ENCODE measurements at regions not wholly inside any gene's neighbourhood (a gene's known extent, or its start where the extent isn't known, plus 50 kb on each side); places are given as distances from the start of the nearest gene placed in this dataset.

DNA sequence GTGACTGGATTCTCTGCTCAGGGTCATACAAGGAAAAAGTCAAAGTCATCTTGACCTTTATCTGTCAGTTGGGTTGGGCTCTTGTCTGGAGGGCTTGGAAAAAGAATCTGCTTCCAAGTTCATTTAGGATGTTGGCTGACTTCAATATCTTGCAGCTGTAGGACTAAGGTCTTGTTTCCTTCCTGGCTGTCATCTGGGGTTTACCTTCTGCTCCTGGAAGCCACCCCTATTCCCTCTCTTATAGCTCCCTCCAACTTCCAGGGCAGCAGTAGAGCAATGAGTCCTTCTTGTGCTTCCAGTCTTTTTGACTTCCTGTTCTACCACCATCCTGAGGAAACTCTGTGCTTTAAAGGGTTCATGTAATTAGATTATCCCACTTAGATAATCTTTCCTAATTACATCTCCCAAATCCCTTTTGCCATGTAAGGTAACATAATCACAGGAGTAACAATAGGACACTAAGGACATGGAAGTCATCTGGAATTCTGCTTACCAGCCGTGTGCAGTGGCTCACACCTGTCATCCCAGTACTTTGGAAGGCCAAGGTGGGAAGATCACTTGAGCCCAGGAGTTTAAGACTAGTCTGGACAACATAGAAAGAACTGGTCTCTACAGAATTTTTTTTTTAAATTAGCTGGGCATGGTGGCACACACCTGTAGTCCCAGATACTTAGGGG is 170.7 kb upstream of the KITLG start:
- Histone ChIP-seq H3K27ac (ENCODE audit: insufficient read depth, low read depth, low read length, poor library complexity, severe bottlenecking) (no peak overlapping the region), H3K36me3 (ENCODE audit: control insufficient read depth, insufficient read depth, low read length) (no peaks in the 10 kb centered on the region), H3K9me3 (ENCODE audit: control insufficient read depth, low read length) (no peaks in the 10 kb centered on the region), H3K4me1 (ENCODE audit: control insufficient read depth, insufficient read depth, low read length) (no peaks in the 10 kb centered on the region), H3K27me3 (ENCODE audit: control insufficient read depth, insufficient read depth, low read length, poor library complexity, severe bottlenecking) (no peaks in the 10 kb centered on the region), H3K4me3 (ENCODE audit: insufficient read depth, low read depth, low read length) (no peak overlapping the region)
- 91 to 94% methylated on average over 1 of the region's 1 CpG for WGBS, 2 experiments

DNA sequence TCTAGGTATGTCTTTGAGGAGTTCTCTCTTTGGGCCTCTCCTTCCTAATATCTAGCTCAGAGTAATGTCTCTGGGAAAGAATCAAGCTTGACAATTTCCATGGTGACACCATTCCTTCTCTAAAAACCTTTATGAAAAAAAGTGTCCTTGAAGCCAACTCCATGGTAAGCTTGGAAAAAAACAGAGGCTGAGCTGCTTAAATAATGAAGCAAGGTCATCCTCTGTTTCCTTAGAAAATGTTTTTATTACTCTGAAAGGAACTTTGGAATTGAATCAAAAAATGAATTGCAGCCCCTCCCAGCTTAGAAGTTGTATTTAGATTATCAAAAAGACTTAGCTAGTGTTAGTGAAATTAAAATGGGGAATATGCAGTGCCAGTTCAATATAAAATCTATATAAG is 166.1 kb upstream of the KITLG start:
- no peaks in the 10 kb centered on the region for H3K27me3 ChIP-seq (ENCODE audit: control insufficient read depth, insufficient read depth, low read length, poor library complexity, severe bottlenecking)
- no peaks in the 10 kb centered on the region for H3K9me3 ChIP-seq (ENCODE audit: control insufficient read depth, low read length)
- no peak overlapping the region for H3K27ac ChIP-seq (ENCODE audit: insufficient read depth, low read depth, low read length, poor library complexity, severe bottlenecking)
- no peaks in the 10 kb centered on the region for H3K4me1 ChIP-seq (ENCODE audit: control insufficient read depth, insufficient read depth, low read length)
- H3K36me3 ChIP-seq (ENCODE audit: control insufficient read depth, insufficient read depth, low read length): no peaks in the 10 kb centered on the region
- no peak overlapping the region for H3K4me3 ChIP-seq (ENCODE audit: insufficient read depth, low read depth, low read length)

DNA sequence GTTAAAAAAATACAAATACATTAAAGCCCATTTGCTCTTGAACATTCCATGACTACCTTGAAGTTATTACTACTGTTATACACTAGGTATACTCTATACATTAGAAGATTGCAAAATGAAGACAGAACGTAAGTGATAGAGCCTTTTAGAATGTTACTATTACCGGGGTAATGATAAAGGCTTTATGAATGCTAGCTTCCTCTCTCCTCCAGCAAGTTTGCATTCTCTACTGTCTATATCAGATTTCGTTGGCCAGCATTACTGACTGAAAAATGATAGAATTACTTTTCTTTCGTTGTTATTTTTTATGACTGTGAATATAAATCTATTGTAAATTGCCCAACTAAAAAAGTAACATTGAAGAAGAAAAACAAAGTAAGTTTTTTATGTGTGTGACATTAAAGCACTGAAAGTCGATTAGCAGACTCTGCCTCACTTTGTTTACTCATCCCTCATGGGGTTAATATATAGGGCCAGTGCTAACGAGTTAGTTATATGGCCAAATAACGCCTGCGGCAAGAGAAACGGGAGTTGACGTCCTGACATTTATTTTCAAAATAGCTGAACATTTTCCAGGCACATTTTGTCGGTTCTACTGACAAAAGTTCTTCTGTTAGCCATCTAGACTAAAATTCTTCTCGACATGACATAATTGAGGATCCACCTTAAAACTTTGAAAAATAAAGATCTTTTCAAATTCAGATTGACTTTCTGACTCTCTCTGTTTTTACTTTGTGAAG is 163.8 kb upstream of the KITLG start:
- no peak overlapping the region for H3K4me3 ChIP-seq (ENCODE audit: insufficient read depth, low read depth, low read length)

DNA sequence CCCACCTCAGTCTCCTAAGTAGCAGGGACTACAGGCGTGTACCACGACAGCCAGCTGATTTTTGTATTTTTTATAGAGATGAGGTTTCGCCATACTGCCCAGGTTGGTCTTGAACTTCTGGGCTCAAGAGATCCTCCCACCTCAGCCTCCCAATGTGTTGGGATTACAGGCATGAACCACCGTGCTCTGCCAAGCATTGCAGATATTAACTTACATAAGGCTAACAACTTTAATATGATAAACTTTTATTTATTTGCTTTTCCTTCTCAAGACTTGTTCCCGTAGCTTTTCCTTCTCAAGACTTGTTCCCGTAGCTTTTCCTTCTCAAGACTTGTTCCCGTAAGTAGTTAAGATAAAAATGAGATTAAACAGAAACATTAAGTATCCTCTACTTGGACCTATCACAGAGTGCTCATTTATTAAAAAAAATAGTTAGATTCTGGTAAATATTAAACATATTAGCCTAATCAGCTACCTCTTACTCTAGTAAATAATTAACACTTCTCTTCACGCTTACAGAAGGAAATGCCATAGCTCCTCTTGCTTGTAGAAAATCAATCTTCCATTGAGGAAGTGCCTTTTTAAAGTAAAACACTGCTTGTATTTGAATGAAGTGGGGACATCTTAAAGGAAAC is 157.7 kb upstream of the KITLG start:
- no peaks in the 10 kb centered on the region for H3K27me3 ChIP-seq (ENCODE audit: control insufficient read depth, insufficient read depth, low read length, poor library complexity, severe bottlenecking)
- H3K9me3 ChIP-seq (ENCODE audit: control insufficient read depth, low read length): no peaks in the 10 kb centered on the region
- H3K4me3 ChIP-seq (ENCODE audit: insufficient read depth, low read depth, low read length): no peak overlapping the region
- H3K27ac ChIP-seq (ENCODE audit: insufficient read depth, low read depth, low read length, poor library complexity, severe bottlenecking): no peak overlapping the region
- no peaks in the 10 kb centered on the region for H3K4me1 ChIP-seq (ENCODE audit: control insufficient read depth, insufficient read depth, low read length)
- WGBS, 2 experiments: 86 to 93% methylated on average over 4 to 7 of the region's 8 CpGs
- H3K36me3 ChIP-seq (ENCODE audit: control insufficient read depth, insufficient read depth, low read length): no peaks in the 10 kb centered on the region

More for the DNA sequence above, 163.8 kb upstream of the KITLG start:
- Histone ChIP-seq H3K9me3 (ENCODE audit: control insufficient read depth, low read length) (no peaks in the 10 kb centered on the region), H3K36me3 (ENCODE audit: control insufficient read depth, insufficient read depth, low read length) (no peaks in the 10 kb centered on the region), H3K27ac (ENCODE audit: insufficient read depth, low read depth, low read length, poor library complexity, severe bottlenecking) (no peak overlapping the region), H3K27me3 (ENCODE audit: control insufficient read depth, insufficient read depth, low read length, poor library complexity, severe bottlenecking) (no peaks in the 10 kb centered on the region), H3K4me1 (ENCODE audit: control insufficient read depth, insufficient read depth, low read length) (no peaks in the 10 kb centered on the region)
- WGBS, 2 experiments: 82 to 83% methylated on average over 9 to 12 of the region's 12 CpGs

DNA sequence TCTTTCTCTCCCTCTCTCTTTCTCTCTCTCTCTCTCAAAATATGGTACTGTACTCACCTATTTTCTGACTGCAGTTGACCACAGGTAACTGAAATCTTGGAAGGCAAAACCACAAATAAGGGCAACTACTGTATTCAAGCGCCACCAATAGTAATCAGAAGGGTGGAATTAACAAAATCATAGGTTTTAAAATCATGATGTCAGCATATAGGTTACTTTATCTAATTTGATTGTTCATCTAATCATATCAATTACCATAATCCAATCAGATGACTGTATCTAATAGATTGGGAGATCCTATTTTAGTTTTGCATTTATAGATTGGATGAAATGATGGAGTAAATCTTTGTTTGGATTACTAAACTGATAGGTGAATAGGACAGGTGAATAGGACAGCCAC is 155.8 kb upstream of the KITLG start:
- 100% methylated on average over 1 of the region's 1 CpG; no CpG with 5 or more reads in 1 of the 2 experiments for WGBS, 2 experiments
- Histone ChIP-seq H3K27me3 (ENCODE audit: control insufficient read depth, insufficient read depth, low read length, poor library complexity, severe bottlenecking) (no peaks in the 10 kb centered on the region), H3K4me3 (ENCODE audit: insufficient read depth, low read depth, low read length) (no peak overlapping the region), H3K36me3 (ENCODE audit: control insufficient read depth, insufficient read depth, low read length) (no peaks in the 10 kb centered on the region), H3K4me1 (ENCODE audit: control insufficient read depth, insufficient read depth, low read length) (no peaks in the 10 kb centered on the region), H3K27ac (ENCODE audit: insufficient read depth, low read depth, low read length, poor library complexity, severe bottlenecking) (no peak overlapping the region), H3K9me3 (ENCODE audit: control insufficient read depth, low read length) (no peaks in the 10 kb centered on the region)

DNA sequence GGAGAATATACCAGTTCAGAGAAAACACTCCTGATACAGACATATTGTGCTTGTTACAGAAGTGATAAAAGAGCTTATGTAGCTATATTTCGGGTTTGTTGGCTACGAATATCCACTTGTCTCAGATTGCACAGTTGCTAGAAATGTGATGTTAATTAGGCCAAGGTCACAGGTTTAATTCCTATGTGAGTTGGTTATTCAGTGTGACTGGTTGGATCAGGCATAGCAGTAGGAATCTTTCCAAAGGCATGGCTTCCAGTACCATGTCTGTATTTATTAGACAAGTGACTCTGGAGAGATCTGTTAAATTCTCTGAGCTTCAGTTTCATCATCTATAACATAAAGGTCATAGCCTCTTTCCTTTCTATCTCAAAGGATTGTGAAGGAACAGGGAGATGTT is 152.7 kb upstream of the KITLG start:
- Histone ChIP-seq H3K4me1 (ENCODE audit: control insufficient read depth, insufficient read depth, low read length) (no peaks in the 10 kb centered on the region), H3K27ac (ENCODE audit: insufficient read depth, low read depth, low read length, poor library complexity, severe bottlenecking) (no peak overlapping the region), H3K9me3 (ENCODE audit: control insufficient read depth, low read length) (no peaks in the 10 kb centered on the region), H3K27me3 (ENCODE audit: control insufficient read depth, insufficient read depth, low read length, poor library complexity, severe bottlenecking) (no peaks in the 10 kb centered on the region), H3K36me3 (ENCODE audit: control insufficient read depth, insufficient read depth, low read length) (no peaks in the 10 kb centered on the region), H3K4me3 (ENCODE audit: insufficient read depth, low read depth, low read length) (no peak overlapping the region)
- WGBS, 2 experiments: 95 to 100% methylated on average over 2 of the region's 2 CpGs

DNA sequence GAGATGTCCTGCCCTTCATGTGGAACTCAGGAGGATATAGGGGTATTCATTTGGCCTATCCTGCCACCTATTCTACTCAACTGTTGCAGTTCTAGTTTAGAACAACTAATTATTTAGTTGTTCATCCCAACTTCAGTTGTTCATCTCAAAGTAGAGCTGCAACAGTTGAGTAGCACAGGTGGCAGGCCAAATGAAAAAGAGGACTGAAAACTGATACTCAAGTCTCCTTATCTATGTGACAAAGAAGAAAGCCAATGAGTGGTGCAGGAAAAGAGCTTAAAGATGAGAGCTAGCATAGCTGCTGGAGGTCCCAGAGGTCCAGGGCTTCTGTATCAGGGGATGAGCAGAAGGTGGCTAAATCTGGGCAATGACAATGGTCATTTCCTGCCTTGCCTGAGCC is 148.9 kb upstream of the KITLG start:
- Histone ChIP-seq H3K27me3 (ENCODE audit: control insufficient read depth, insufficient read depth, low read length, poor library complexity, severe bottlenecking) (no peaks in the 10 kb centered on the region), H3K36me3 (ENCODE audit: control insufficient read depth, insufficient read depth, low read length) (no peaks in the 10 kb centered on the region), H3K9me3 (ENCODE audit: control insufficient read depth, low read length) (no peaks in the 10 kb centered on the region), H3K4me1 (ENCODE audit: control insufficient read depth, insufficient read depth, low read length) (no peaks in the 10 kb centered on the region), H3K27ac (ENCODE audit: insufficient read depth, low read depth, low read length, poor library complexity, severe bottlenecking) (no peak overlapping the region), H3K4me3 (ENCODE audit: insufficient read depth, low read depth, low read length) (no peak overlapping the region)

DNA sequence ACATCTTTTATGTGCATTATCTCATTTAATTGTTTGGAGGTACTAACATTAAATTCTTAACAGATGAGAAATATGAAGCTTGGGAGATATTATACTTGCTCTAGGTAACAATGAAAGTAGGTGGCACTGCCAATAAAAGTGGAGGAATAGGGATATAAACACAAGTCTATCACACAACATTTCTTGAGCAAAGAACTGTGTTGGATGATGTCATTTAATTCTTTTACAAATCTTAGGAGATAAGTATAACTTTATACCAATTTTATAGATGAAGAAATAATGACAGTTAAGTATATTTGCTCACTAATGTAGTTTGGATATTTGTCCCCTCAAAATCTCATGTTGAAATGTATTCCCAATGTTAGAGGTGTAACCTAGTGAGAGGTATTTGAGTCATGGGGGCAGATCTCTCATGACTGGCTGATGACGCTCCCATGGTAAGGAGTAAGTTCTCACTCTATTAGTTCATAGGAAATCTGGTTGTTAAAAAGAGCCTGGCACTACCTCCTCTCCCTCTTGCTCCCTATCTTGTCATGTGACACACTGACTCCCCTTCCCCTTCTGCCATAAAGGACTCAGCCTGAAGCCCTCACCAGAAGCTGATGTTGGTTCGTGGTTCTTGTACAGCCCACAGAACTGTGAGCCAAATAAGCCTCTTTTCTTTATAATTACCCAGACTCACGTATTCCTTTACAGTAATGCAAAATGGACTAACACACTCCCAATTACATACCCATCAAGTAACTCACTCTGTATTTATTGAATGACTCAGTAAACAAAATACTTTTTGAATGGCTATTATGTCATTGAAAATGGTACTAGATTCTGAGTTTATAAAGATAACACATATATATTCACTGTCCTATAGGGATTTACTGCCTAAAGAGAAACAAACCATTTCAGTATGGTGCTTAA is 146.8 kb upstream of the KITLG start:
- Histone ChIP-seq H3K27ac (ENCODE audit: insufficient read depth, low read depth, low read length, poor library complexity, severe bottlenecking) (no peak overlapping the region), H3K9me3 (ENCODE audit: control insufficient read depth, low read length) (no peaks in the 10 kb centered on the region), H3K4me3 (ENCODE audit: insufficient read depth, low read depth, low read length) (no peak overlapping the region), H3K27me3 (ENCODE audit: control insufficient read depth, insufficient read depth, low read length, poor library complexity, severe bottlenecking) (no peaks in the 10 kb centered on the region), H3K36me3 (ENCODE audit: control insufficient read depth, insufficient read depth, low read length) (no peaks in the 10 kb centered on the region), H3K4me1 (ENCODE audit: control insufficient read depth, insufficient read depth, low read length) (no peaks in the 10 kb centered on the region)
- 93 to 99% methylated on average over 3 of the region's 3 CpGs for WGBS, 2 experiments

DNA sequence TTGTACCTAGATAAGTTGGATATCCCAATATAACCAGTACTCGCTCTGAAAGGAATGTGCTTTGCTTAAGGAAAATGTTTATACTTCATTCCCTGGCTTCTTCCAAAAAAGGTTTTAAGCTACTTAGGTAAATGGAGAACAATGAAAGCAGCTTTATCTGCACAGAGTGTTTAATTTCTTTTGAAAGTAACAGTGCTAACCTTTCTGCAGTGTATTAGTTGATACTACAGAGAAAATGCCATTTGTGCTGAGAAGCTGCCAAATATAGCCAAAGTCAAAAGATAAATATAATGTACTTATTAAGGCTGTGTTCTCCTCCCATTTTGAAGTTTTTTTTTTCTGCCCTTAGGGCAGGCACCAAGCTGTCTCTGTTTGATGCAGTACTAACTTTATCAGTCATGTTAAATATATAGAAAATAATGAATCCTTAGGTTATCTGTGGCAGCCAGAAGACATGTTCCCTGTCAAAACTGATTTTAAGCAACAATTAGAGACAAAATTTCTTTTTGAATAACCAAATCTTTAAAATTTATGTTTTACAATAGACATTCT is 145.4 kb upstream of the KITLG start:
- H3K27me3 ChIP-seq (ENCODE audit: control insufficient read depth, insufficient read depth, low read length, poor library complexity, severe bottlenecking): no peaks in the 10 kb centered on the region
- no peaks in the 10 kb centered on the region for H3K36me3 ChIP-seq (ENCODE audit: control insufficient read depth, insufficient read depth, low read length)
- H3K4me1 ChIP-seq (ENCODE audit: control insufficient read depth, insufficient read depth, low read length): no peaks in the 10 kb centered on the region
- H3K4me3 ChIP-seq (ENCODE audit: insufficient read depth, low read depth, low read length): no peak overlapping the region
- no peak overlapping the region for H3K27ac ChIP-seq (ENCODE audit: insufficient read depth, low read depth, low read length, poor library complexity, severe bottlenecking)
- H3K9me3 ChIP-seq (ENCODE audit: control insufficient read depth, low read length): no peaks in the 10 kb centered on the region
- WGBS, 2 experiments: 92 to 100% methylated on average over 1 of the region's 1 CpG
